HCT116 (cell line): ENCODE measurements at regions not wholly inside any gene's neighbourhood (a gene's known extent, or its start where the extent isn't known, plus 50 kb on each side); places are given as distances from the start of the nearest gene placed in this dataset.

Experiments
- ATAC-seq: fragments of 200-7000 bp; cut with Tn5 transposase; 2 replicates; pipeline ENCODE4 v1.9.1; 2020; ENCODE audit warnings: mild to moderate bottlenecking, moderate library complexity
- BruUV-seq: library from RNA; stranded (reverse); fragments of 400-500 nt; replicated peaks from 2 replicates; lab custom pipeline; 2021; lab: Mats Ljungman, UMichigan
- CTCF ChIA-PET: fragments of 300-600 bp; sonication (Branson Sonifier 250); formaldehyde crosslinking; loops from one replicate; lab custom pipeline; 2021; ENCODE audit warnings: antibody characterized with exemption; lab: Charles Lee
- POLR2A ChIA-PET: fragments of 300-600, 350-600 bp; sonication (Branson Sonifier 250); formaldehyde crosslinking; loops from one replicate; lab custom pipeline; 2021; ENCODE audit warnings: antibody characterized with exemption; lab: Charles Lee
- RAD21 ChIA-PET, 2 experiments: fragments of 300-600 bp; sonication (Branson Sonifier 250); formaldehyde crosslinking; loops; one replicate each; lab custom pipeline; 2023; ENCODE audit warnings: low total read pairs in 2 of 2; ENCODE audit not compliant: uncharacterized antibody in 2 of 2, unreplicated experiment in 2 of 2, low non-redundant PET in 1 of 2; lab: Charles Lee
- DNase-seq: peaks from one replicate; pipeline ENCODE4 v3.0.0-alpha.2; 2010; ENCODE audit warnings: low read depth, low spot score
- H2AFZ ChIP-seq: fragments of 200-600 bp; shearing (Covaris generic), sonication (generic); 2 replicates; pipeline ENCODE4 v1.6.1; 2017; ENCODE audit warnings: low read depth, mixed run types, mixed read lengths, antibody characterized with exemption, low read length; ENCODE audit not compliant: poor library complexity, severe bottlenecking
- H3K27ac ChIP-seq: 2 replicates; pipeline ENCODE4 v1.5.1; 2012; ENCODE audit warnings: low read depth, low read length
- H3K27me3 ChIP-seq: fragments of 200-600 bp; sonication (generic); 2 replicates; pipeline ENCODE4 v1.6.1; 2016; ENCODE audit warnings: mixed run types, low read length, mixed read lengths; ENCODE audit not compliant: insufficient read depth
- H3K36me3 ChIP-seq, 2 experiments: fragments of 200-500 bp in 1 of 2; fragments of 200-600 bp in 1 of 2; sonication (Bioruptor generic) in 1 of 2; sonication (generic) in 1 of 2; 2 replicates each; pipeline versions ENCODE4 v1.5.1 to v1.6.1; 2014 to 2016; ENCODE audit warnings: low read length in 2 of 2, inconsistent platforms in 1 of 2, mixed read lengths in 1 of 2, mixed run types in 1 of 2; ENCODE audit not compliant: insufficient read depth in 2 of 2, control insufficient read depth in 1 of 2
- H3K4me1 ChIP-seq, 2 experiments: fragments of 200-600 bp in 1 of 2; sonication (generic) in 1 of 2; 2 replicates each; pipeline versions ENCODE4 v1.5.1 to v1.6.1; 2012 to 2017; ENCODE audit warnings: low read length in 2 of 2, inconsistent platforms in 1 of 2, mild to moderate bottlenecking in 1 of 2, mixed read lengths in 1 of 2, mixed run types in 1 of 2, moderate library complexity in 1 of 2; ENCODE audit not compliant: insufficient read depth in 2 of 2, control insufficient read depth in 1 of 2
- H3K4me2 ChIP-seq: fragments of 200-600 bp; sonication (generic); 2 replicates; pipeline ENCODE4 v1.6.1; 2017; ENCODE audit warnings: mixed run types, low read length, mixed read lengths
- H3K4me3 ChIP-seq, 2 experiments: fragments of 200-600 bp in 1 of 2; sonication (generic) in 1 of 2; replicated peaks in 1 of 2; 2 replicates each; pipeline ENCODE4 v1.5.1; 2011 to 2016; ENCODE audit warnings: low read length in 2 of 2, control low read depth in 1 of 2, low read depth in 1 of 2, mild to moderate bottlenecking in 1 of 2, mixed read lengths in 1 of 2, mixed run types in 1 of 2
- H3K79me2 ChIP-seq: fragments of 200-600 bp; sonication (generic); 2 replicates; pipeline ENCODE4 v1.6.1; 2017; ENCODE audit warnings: mild to moderate bottlenecking, mixed run types, low read length, moderate library complexity, mixed read lengths; ENCODE audit not compliant: insufficient read depth
- H3K9ac ChIP-seq: fragments of 200-600 bp; sonication (generic); 2 replicates; pipeline ENCODE4 v1.6.1; 2016; ENCODE audit warnings: low read length, mixed read lengths
- H3K9me2 ChIP-seq: fragments of 200-600 bp; sonication (generic), shearing (Covaris generic); 2 replicates; pipeline ENCODE4 v1.6.1; 2017; ENCODE audit warnings: mixed run types, mild to moderate bottlenecking, moderate library complexity; ENCODE audit not compliant: insufficient read depth
- H3K9me3 ChIP-seq, 2 experiments: fragments of 200-500 bp in 1 of 2; fragments of 200-600 bp in 1 of 2; sonication (Bioruptor generic) in 1 of 2; sonication (generic) in 1 of 2; 2 replicates each; pipeline ENCODE4 v1.6.1; 2014 to 2017; ENCODE audit warnings: low read length in 2 of 2, mixed read lengths in 2 of 2, inconsistent platforms in 1 of 2, low read depth in 1 of 2, mild to moderate bottlenecking in 1 of 2, mixed run types in 1 of 2, moderate library complexity in 1 of 2; ENCODE audit not compliant: control insufficient read depth in 1 of 2, insufficient read depth in 1 of 2
- H4K20me1 ChIP-seq: fragments of 200-600 bp; sonication (generic), shearing (Covaris generic); 2 replicates; pipeline ENCODE4 v1.6.1; 2017; ENCODE audit warnings: mixed run types, mild to moderate bottlenecking, moderate library complexity; ENCODE audit not compliant: insufficient read depth
- CTCF ChIP-seq, 3 experiments: fragments of 200-600 bp in 1 of 3; sonication (generic) in 1 of 3; IDR thresholded peaks in 2 of 3; conservative IDR thresholded peaks in 1 of 3; 2 replicates each; pipeline ENCODE4 v1.5.1; 2012 to 2017; ENCODE audit warnings: low read depth in 2 of 3, low read length in 2 of 3, antibody characterized with exemption in 1 of 3, borderline replicate concordance in 1 of 3, control low read depth in 1 of 3, mild to moderate bottlenecking in 1 of 3, mixed read lengths in 1 of 3, mixed run types in 1 of 3, moderate library complexity in 1 of 3; ENCODE audit not compliant: insufficient read depth in 1 of 3
- EZH2 ChIP-seq: fragments of 200-600 bp; sonication (generic); IDR thresholded peaks from 2 replicates; pipeline ENCODE4 v1.6.1; 2017; ENCODE audit warnings: antibody characterized with exemption, mixed run types
- EZH2phosphoT487 ChIP-seq: fragments of 200-600 bp; IDR thresholded peaks from 2 replicates; pipeline ENCODE4 v1.6.1; 2018; ENCODE audit warnings: antibody characterized with exemption, borderline replicate concordance
- ZNF274 ChIP-seq: fragments of 200-500 bp; sonication (Bioruptor generic); IDR thresholded peaks from 2 replicates; pipeline ENCODE4 v1.6.1; 2014; ENCODE audit warnings: mild to moderate bottlenecking, low read depth, low read length, inconsistent platforms
- intact Hi-C: fragments of 100-400 bp; cut with micrococcal nuclease; formaldehyde crosslinking; loops from 2 replicates; pipeline ENCODE4 v1.10.0; 2022

- H3K9ac ChIP-seq, result no peak overlapping the region
- ChIA-PET RAD21 (no interaction called here), CTCF (no interaction called here), POLR2A (no interaction called here)
- no peaks in the 10 kb centered on the region for H3K79me2 ChIP-seq
- TF ChIP-seq ZNF274, result no peak
- no peak overlapping the region for H3K4me2 ChIP-seq
- H3K4me3 ChIP-seq, result no peak overlapping the region
- peaks cover 23% of the 10 kb centered on the region; the same call in 1 of the 2 replicates for H3K27me3 ChIP-seq
- ATAC-seq, result no peak
- H4K20me1 ChIP-seq, result no peaks in the 10 kb centered on the region
- H3K27ac ChIP-seq, result no peak overlapping the region
- no TSS peak for BruUV-seq
- no peak overlapping the region for H2AFZ ChIP-seq
- no peaks in the 10 kb centered on the region for H3K9me3 ChIP-seq
- DNase-seq, result no peak
- H3K4me1 ChIP-seq, result no peaks in the 10 kb centered on the region
- H3K9me2 ChIP-seq, result no peaks in the 10 kb centered on the region
- intact Hi-C loops, result no loop called here
- no peaks in the 10 kb centered on the region for H3K36me3 ChIP-seq
Observed at GRCh38 chr2:65920659-65921058, 488.3 kb upstream of the SPRED2 start.

GRCh38 chr2:65919550-65920188 is 487.3 kb upstream of the SPRED2 start:
- Histone ChIP-seq H3K4me2 (no peak overlapping the region), H3K79me2 (no peaks in the 10 kb centered on the region), H3K27ac (no peak overlapping the region), H2AFZ (no peak overlapping the region), H3K9ac (no peak overlapping the region), H3K4me3 (no peak overlapping the region), H3K9me2 (no peaks in the 10 kb centered on the region), H3K36me3 (no peaks in the 10 kb centered on the region), H4K20me1 (no peaks in the 10 kb centered on the region), H3K4me1 (no peaks in the 10 kb centered on the region), H3K27me3 (peaks cover 23% of the 10 kb centered on the region; the same call in 1 of the 2 replicates), H3K9me3 (no peaks in the 10 kb centered on the region)
- RAD21 ChIA-PET, result no interaction called here
- CTCF ChIA-PET, result no interaction called here
- intact Hi-C loops, result no loop called here
- no peak for DNase-seq
- no peak for TF ChIP-seq EZH2phosphoT487
- TF ChIP-seq CTCF (IDR thresholded peaks at IDR 0.05 in 2 of 3, conservative IDR thresholded peaks at IDR 0.05 in 1 of 3; ENCODE audit: borderline replicate concordance in 1 of 3, insufficient read depth in 1 of 3, low read depth in 2 of 3, low read length in 2 of 3), result peak in 2 of 3 experiments; percentile 9 to 10; a peak in 1 of 6 replicates
- no peak for TF ChIP-seq EZH2
- no peak for ATAC-seq
- POLR2A ChIA-PET, result no interaction called here
- BruUV-seq, result no TSS peak
